ENCODE measurements at regions not wholly inside any gene's neighbourhood (a gene's known extent, or its start where the extent isn't known, plus 50 kb on each side); places are given as distances from the start of the nearest gene placed in this dataset.

- Histone ChIP-seq H3K4me1 (no peaks in the 10 kb centered on the region), H3K36me3 (no peaks in the 10 kb centered on the region), H3K27me3 (peaks cover 14% of the 10 kb centered on the region), H3K4me3 (no peak overlapping the region), H3K9me3 (no peaks in the 10 kb centered on the region), H3K27ac (no peak overlapping the region)
- DNase-seq = no peak
- intact Hi-C loops (cut with DNase I) = no loop called here
- TF ChIP-seq CTCF (IDR thresholded peaks at IDR 0.05) = no peak
- no peak for ATAC-seq
Measured at GRCh38 chr12:30837595-30837994, 82.8 kb upstream of the CAPRIN2 start.

GRCh38 chr12:30836656-30837445 lies 82.1 kb upstream of the CAPRIN2 start:
- H3K4me3 ChIP-seq = no peak overlapping the region
- no peak overlapping the region for H3K27ac ChIP-seq
- peaks cover 14% of the 10 kb centered on the region for H3K27me3 ChIP-seq
- H3K4me1 ChIP-seq = no peaks in the 10 kb centered on the region
- DNase-seq (no peak), ATAC-seq (no peak)
- intact Hi-C loops (cut with DNase I) = no loop called here
- H3K9me3 ChIP-seq = no peaks in the 10 kb centered on the region
- TF ChIP-seq CTCF (IDR thresholded peaks at IDR 0.05) = no peak
- no peaks in the 10 kb centered on the region for H3K36me3 ChIP-seq

GRCh38 chr12:30835216-30835615 lies 80.5 kb upstream of the CAPRIN2 start:
- Histone ChIP-seq H3K36me3 (no peaks in the 10 kb centered on the region), H3K27me3 (peaks cover 14% of the 10 kb centered on the region), H3K27ac (no peak overlapping the region), H3K9me3 (no peaks in the 10 kb centered on the region), H3K4me3 (no peak overlapping the region), H3K4me1 (no peaks in the 10 kb centered on the region)
- TF ChIP-seq CTCF (IDR thresholded peaks at IDR 0.05) = no peak
- intact Hi-C loops (cut with DNase I) = no loop called here
- ATAC-seq (no peak), DNase-seq (no peak)

GRCh38 chr12:30830751-30831150 lies 76.0 kb upstream of the CAPRIN2 start:
- no peak for ATAC-seq
- intact Hi-C loops (cut with DNase I) = no loop called here

GRCh38 chr12:30829876-30830275 lies 75.1 kb upstream of the CAPRIN2 start:
- ATAC-seq (no peak), DNase-seq (no peak)
- H3K36me3 ChIP-seq = no peaks in the 10 kb centered on the region
- H3K4me1 ChIP-seq = no peaks in the 10 kb centered on the region
- H3K27me3 ChIP-seq = no peaks in the 10 kb centered on the region
- intact Hi-C loops (cut with DNase I) = no loop called here
- no peak for TF ChIP-seq CTCF (IDR thresholded peaks at IDR 0.05)
- H3K27ac ChIP-seq = no peak overlapping the region
- H3K9me3 ChIP-seq = no peaks in the 10 kb centered on the region
- H3K4me3 ChIP-seq = no peak overlapping the region

More at GRCh38 chr12:30830751-30831150, 76.0 kb upstream of the CAPRIN2 start:
- TF ChIP-seq CTCF (IDR thresholded peaks at IDR 0.05) = no peak
- Histone ChIP-seq H3K4me3 (no peak overlapping the region), H3K27me3 (peaks cover 3% of the 10 kb centered on the region), H3K9me3 (no peaks in the 10 kb centered on the region), H3K4me1 (no peaks in the 10 kb centered on the region), H3K27ac (no peak overlapping the region), H3K36me3 (no peaks in the 10 kb centered on the region)
- DNase-seq = no peak

Data from upper lobe of right lung (tissue), 1 donor.